HG02840 (cell line): ENCODE measurements at regions not wholly inside any gene's neighbourhood (a gene's known extent, or its start where the extent isn't known, plus 50 kb on each side); places are given as distances from the start of the nearest gene placed in this dataset.
"Not testable (repeated sequence)": the region's sequence is repeated elsewhere in the genome, so short reads cannot be mapped to it uniquely, and the experiment has no call there.

Source experiments
- ATAC-seq: cut with Tn5 transposase; IDR thresholded peaks from one replicate; pipeline ENCODE4 v1.9.1; 2021; ENCODE audit warnings: mild to moderate bottlenecking, moderate library complexity, moderate number of reproducible peaks; ENCODE audit not compliant: unreplicated experiment, low FRiP score

- ATAC-seq = not testable (repeated sequence)
Measured at GRCh38 chr11:87885084-87885483, 290.2 kb downstream of the RAB38 start.

GRCh38 chr11:87879118-87879517 lies 296.1 kb downstream of the RAB38 start:
- ATAC-seq = no peak

GRCh38 chr11:87878373-87878825 lies 296.8 kb downstream of the RAB38 start:
- ATAC-seq = no peak

GRCh38 chr11:87871056-87871455 lies 304.2 kb downstream of the RAB38 start:
- ATAC-seq = no peak

GRCh38 chr11:87870086-87870485 lies 305.2 kb downstream of the RAB38 start:
- no peak for ATAC-seq

GRCh38 chr11:87866951-87867350 lies 308.3 kb downstream of the RAB38 start:
- ATAC-seq = no peak

GRCh38 chr11:87861030-87861429 lies 314.2 kb downstream of the RAB38 start:
- ATAC-seq = no peak

GRCh38 chr11:87859636-87860035 lies 315.6 kb downstream of the RAB38 start:
- ATAC-seq = no peak

- no peak for ATAC-seq
Measured at GRCh38 chr11:87851827-87852226, 323.4 kb downstream of the RAB38 start.

- no peak for ATAC-seq
Measured at GRCh38 chr11:87851234-87851633, 324.0 kb downstream of the RAB38 start.

GRCh38 chr11:87849216-87849615 lies 326.0 kb downstream of the RAB38 start:
- ATAC-seq = no peak

GRCh38 chr11:87840786-87841185 lies 334.5 kb downstream of the RAB38 start:
- no peak for ATAC-seq

- ATAC-seq = no peak
Measured at GRCh38 chr11:87832211-87832610, 343.0 kb downstream of the RAB38 start.

- no peak for ATAC-seq
Measured at GRCh38 chr11:87820011-87820410, 355.2 kb downstream of the RAB38 start.

GRCh38 chr11:87819151-87819550 lies 356.1 kb downstream of the RAB38 start:
- no peak for ATAC-seq

GRCh38 chr11:87812571-87813365 lies 362.5 kb downstream of the RAB38 start:
- no peak for ATAC-seq

GRCh38 chr11:87810486-87810885 lies 364.8 kb downstream of the RAB38 start:
- no peak for ATAC-seq

- ATAC-seq = no peak
Measured at GRCh38 chr11:87809256-87809655, 366.0 kb downstream of the RAB38 start.

- ATAC-seq = no peak
Measured at GRCh38 chr11:87804176-87804575, 371.1 kb downstream of the RAB38 start.

GRCh38 chr11:87803748-87804147 lies 371.5 kb downstream of the RAB38 start:
- ATAC-seq = no peak

- not testable (repeated sequence) for ATAC-seq
Measured at GRCh38 chr11:87784862-87785261, 390.4 kb downstream of the RAB38 start.

GRCh38 chr11:87780068-87780413 lies 395.2 kb downstream of the RAB38 start:
- ATAC-seq = no peak
